NT2/D1 (cell line): ENCODE measurements at regions not wholly inside any gene's neighbourhood (a gene's known extent, or its start where the extent isn't known, plus 50 kb on each side); places are given as distances from the start of the nearest gene placed in this dataset.

Experiments
- SUZ12 ChIP-seq: IDR thresholded peaks from 2 replicates; pipeline ENCODE4 v1.6.1; 2011; ENCODE audit not compliant: insufficient read length, insufficient read depth; ENCODE audit errors: extremely low read depth
- YY1 ChIP-seq: IDR thresholded peaks from 2 replicates; pipeline ENCODE4 v1.6.1; 2011; ENCODE audit not compliant: insufficient read length, insufficient read depth

DNA sequence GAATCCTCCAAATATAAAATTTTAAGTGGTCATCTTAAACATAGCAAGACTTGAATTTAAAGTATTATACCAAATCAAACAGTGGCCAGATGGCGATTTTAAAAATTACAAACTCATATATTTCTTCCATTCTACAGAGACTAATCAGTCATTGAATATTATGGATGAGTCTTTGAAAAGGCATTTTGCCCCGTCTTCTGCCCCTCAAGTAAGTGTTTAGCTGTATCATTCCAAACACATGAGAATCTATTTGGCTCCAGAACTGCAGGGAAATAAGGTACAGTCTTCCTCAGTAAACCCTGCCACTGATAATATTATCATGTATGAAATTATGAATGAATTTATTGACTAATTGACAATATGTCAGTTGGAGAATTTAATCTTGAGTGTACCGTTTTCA is 191.0 kb downstream of the SLC7A11 start:
- no peak for TF ChIP-seq YY1
- no peak for TF ChIP-seq SUZ12
